GM20431 (cell line): ENCODE measurements at regions not wholly inside any gene's neighbourhood (a gene's known extent, or its start where the extent isn't known, plus 50 kb on each side); places are given as distances from the start of the nearest gene placed in this dataset.

Source experiments
- in situ Hi-C: fragments of 300-500 bp; cut with MseI, MboI; formaldehyde crosslinking; loops from one replicate; pipeline ENCODE4 v1.15.0; 2020; ENCODE audit warnings: low sequenced_read_pairs; ENCODE audit not compliant: unreplicated experiment

DNA sequence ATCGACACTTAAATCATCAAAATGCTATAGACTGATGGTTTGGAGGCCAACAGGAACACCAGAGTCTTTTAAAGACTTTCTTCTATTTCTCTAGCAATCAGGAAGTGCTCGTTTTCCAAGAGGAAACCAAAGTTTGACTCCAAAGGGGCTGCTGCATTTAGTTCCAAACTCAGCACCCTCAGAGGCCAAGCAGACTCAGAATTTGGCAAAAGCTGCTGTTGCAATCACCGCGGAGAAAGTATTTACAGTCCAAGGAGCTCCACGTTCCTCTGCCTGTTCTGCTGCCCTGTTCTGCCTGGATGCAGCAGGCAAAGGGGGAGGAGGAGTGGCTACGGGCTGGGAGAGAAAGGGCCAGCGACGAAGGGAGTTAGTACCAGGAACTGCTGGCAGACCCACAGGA lies 325.1 kb downstream of the BCL11B start:
- in situ Hi-C loops, result no loop called here

DNA sequence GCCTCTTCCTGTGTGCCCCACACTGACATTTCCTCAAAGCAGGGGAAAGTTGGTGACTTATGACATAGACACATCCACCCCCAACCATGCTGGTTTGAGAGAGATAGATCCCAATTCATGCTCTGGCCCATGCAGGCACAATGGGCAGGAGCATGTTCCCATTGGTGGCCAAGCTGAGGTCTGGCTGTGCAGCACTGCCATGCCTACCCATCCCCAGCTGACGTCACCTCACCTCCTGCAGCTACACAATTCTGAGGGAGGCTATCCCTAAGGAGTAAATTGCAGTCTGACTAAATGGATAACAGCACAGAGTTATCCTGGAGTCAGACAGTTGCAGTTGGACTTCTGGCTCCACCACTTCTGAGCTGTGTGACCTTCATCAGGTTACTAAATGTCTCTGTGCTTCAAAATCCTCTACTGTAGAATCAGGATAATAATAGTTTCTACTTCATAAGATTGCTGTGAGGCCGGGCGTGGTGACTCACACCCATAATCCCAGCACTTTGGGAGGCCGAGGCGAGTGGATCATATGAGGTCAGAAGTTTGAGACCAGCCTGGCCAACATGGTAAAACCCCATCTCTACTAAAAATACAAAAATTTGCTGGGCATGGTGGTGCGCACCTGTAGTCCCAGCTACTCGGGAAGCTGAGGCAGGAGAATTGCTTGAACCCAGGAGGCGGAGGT lies 323.9 kb downstream of the BCL11B start:
- in situ Hi-C loops, result no loop called here

DNA sequence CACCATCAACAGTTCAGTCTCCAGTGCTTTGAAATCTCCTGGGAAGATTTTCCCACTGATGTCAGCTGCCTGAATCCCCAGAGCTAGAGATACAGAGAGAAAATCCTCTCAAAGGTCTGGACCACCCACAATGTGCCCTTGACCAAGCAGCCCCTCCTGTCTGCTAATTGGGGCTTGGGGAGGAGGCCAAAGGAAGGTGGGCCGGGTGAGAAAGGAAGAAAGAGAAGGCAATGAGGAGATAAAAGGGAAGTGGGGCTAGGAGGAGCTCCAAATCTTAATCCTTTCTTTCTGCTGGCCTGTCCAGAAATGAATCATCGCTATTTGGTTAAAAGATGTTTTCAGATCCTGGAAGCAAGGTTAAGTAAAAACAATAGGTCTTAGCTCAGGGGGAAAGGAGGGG lies 322.9 kb downstream of the BCL11B start:
- in situ Hi-C loops, result no loop called here

DNA sequence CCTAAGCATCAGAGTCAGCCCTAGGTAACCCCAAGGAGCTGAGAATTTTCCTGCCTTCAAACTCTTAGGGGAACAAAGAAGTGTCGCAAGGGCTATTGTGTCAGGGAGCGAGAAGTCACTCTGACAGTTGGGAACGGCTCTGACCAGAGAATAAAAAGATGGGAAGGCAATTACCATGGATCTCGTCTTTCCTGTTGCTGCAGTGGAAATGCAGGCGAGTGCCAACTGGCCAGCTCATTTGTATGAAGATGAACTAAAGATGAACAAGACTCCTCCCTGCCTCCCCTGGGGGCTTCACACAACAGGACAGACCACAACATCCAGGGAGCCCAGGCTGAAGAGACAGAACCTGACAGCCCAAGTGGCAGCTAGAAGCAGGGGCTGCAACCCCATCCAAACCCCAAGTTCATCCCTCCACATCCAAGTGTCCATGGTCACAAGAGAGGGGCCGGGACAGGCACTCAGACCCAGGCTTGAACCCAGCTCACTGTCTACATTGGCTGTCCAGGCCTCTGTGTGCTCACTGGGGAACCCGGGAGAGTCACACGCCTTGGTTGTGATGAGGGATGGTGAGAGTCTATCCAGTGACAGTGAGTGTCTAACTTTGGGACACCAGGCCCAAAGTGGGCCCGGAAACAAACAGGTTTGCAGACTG lies 322.4 kb downstream of the BCL11B start:
- in situ Hi-C loops, result no loop called here

DNA sequence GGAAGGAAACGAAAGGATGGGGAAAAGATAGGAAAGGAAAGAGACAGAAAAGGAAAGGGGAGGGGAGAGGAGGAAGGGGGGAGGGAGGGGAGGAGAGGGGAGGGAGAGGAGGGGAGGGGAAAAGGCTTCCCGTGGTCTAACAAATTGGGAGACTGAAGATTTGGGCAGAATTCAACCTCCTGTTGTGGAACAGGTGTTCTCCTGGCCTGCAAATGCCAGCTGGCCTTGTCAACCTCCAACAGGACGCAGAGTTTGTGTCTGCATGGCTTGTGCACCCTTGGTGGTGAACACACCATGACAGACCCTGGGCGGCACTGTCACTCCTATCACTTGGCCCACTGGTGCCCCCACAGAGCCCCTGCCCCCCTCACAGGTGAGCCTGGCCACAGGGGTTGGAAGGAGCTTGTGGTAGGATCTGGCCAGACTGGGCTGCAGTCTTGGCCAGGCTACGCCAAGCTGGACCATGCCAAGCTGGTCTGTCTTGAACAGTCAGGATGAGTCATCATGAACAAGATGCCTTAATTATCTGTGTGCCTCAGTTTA lies 321.6 kb downstream of the BCL11B start:
- in situ Hi-C loops, result no loop called here

DNA sequence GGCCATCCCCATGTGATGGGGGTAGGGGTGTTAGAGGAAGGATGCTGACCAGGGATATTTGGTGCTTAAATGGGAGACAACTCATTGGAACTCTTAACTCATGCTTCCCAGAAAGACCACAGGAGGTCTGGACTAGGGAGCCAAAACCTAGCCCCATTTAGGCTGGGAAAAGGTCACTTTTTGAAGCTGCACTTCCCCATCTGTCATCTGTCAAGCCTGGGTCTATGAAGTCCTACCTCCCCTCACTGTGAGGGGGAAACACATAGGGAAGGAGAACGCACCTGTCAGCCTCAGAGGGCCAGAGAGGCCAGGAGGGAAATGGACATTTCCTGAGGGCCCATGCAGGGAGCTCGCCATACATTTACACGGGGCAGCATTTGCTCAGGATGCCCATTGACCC lies 321.0 kb downstream of the BCL11B start:
- in situ Hi-C loops, result no loop called here

DNA sequence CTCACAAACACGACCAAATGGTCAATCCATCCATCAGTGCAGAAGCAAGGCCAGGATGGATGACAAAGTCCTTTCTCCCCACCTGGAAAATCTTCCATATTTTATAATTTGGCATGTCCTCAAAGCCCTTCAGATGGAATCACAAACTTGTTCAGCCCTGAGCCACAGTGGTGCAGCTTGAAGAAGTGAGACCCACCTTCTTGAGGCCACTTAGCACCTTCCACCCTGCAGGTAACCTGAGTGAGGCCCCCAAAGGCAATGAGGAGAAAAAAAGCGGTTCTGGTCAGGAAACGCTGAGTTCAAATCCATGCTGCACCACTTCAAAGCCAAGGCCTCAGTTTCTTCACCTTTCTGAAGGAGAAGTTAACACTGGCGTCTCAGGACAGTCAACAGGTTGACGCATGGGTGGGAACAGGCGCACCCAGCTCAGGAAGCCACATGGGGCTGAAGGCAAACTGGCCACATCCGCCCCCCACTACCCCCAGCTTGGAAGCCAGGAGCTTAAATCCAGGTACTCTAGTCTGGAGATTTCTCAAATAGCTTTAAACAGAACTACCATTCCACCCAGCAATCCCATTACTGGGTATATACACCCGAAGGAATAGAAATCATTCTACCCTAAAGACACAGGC lies 320.4 kb downstream of the BCL11B start:
- in situ Hi-C loops, result no loop called here

DNA sequence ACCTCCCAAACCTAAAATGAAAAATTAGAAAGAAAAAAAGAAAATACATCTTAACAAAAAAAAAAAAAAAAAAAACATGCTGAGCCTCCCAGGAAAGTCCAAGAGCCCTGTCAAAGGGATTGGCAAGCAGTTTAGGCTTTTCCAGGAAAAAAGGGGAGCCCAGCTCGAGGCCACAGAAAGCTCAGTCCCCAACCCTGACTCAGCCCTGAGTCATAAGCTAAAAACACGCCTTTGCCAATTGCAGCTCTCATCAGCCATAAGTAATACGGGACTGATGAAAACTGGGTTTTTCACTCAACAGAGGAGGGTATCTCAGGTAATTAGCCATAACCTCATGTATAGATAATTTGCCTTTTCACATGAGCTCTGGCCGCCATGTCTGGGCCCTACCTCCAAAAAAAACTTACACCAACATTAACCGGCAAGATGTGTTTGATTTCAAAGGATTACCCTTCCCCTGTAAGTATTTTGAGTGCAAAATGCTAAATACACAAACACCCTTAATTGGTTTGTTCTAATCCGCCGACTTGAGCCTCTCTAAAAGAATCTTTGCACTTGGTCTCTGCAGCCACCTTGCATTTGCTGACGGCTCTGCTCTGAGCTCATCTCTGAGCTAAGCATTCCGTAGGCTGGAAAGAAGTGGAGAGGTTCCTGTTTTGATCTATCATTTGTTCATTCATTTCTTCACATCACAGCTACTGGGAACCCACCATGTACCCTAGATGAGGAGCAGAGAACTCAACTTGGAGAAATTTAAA lies 319.2 kb downstream of the BCL11B start:
- in situ Hi-C loops, result no loop called here

DNA sequence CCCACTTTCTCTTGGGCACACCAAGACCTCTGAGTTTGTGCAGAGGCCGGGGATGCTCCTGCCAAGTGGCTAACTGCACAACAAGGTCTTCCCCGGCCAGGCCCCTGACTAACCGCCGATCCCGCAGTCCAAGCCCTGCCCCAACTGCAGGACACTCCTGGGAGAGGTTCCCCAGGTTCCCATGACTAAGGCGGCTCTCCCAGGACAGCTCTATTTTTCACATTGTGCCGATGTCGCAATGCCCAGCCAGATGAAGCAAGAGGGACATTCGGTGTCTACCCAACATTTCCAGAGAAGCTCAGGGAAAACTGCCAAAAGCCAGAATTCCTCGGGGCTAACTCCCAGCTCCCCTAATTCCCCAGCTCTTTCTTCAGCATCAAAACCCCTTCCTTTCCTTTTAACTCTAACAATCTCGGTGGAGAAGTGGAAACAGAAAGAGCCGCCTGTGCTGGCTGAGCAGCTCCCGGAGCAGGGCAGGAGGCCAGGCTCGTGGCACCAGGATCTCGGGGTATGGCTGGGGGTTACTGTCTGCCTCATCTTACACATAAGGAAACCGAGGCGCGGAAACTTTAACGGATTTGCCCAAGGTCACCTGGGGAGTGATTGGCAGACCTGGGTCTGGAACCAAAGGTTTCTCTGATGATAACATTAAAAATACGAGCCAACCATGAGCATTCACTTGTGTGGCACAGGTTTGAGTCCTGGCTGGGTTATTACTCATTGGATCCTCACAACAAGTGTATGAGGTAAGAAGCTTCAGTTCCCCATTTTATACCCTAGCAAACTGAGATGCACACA lies 318.2 kb downstream of the BCL11B start:
- in situ Hi-C loops, result no loop called here

DNA sequence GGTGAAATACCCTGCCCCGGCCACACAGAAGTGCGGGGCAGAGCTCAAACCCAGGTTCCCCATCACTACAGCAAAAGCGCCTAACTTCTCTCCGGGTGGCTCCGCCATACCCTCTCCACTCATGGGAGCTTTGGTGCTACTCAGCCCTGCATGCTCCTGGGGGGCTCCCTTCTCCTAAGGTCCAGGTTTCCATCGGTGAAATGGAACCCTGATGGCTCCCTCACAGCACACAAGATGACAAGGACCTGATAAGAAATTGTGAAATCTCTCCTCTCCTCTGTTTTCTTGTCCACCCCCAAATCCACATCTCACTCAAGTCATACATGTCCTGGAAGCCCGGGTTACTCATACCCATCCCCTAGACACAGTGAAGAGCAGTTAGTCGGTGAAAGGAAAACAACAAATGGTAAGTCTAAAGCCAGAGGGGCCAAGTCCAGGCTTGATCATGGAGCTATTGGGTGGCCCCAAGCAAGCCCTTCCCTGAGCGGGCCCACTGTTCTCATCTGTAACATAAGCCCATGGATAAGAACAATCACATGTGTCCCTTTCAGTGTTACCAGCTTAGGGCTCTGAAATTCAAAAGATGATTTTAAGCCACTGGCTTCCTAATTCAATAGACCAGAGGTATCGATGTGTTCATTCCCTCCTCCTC lies 317.5 kb downstream of the BCL11B start:
- in situ Hi-C loops, result no loop called here

DNA sequence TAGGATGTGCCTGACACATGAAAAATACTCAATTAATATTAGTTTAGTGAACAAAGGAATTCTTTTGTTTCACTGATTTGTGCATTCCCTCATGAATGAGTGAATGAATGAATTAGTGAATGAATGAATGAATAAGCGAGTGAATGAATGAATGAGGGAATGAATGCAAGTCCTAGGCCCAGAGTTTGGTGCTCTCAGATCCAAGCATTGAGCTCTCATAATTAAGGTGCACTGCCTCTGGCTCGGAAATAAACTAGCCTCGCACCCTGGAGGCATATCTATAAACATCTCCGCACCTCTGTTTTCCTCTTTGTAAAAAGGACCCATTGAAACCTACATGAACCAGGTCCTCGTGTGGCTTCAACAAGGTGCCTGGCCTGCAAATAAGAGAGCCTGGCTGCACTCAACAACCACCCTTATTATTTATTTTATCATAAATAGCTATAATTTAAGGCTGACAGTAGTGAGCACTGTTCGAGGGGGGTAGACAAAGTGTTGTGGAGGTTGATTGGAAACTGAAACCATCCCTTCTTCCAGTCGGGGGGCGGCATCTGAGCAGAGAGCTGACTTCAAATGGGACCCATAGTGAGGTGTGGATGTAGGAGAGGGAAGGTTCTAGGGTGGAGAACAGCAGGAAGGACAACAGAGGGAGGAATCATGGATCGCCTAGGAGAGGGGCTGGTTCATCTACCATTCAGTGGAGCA lies 316.8 kb downstream of the BCL11B start:
- in situ Hi-C loops, result no loop called here

DNA sequence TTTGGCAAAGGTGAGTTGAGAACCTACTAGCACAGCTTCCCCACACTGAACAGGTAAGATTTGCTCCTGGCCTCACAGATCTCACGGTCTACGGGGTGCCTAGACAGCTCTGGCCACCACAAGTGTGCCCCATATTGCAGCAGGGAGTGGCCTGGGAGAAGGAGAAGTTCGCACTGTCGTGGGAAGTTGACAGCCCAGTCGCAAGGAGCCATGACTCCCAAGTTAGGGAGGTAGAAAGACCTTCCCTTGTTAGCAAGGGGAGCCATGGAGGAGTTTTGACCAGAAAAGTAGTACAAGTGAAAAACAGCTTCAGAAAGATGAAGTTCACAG lies 316.3 kb downstream of the BCL11B start:
- in situ Hi-C loops, result no loop called here

DNA sequence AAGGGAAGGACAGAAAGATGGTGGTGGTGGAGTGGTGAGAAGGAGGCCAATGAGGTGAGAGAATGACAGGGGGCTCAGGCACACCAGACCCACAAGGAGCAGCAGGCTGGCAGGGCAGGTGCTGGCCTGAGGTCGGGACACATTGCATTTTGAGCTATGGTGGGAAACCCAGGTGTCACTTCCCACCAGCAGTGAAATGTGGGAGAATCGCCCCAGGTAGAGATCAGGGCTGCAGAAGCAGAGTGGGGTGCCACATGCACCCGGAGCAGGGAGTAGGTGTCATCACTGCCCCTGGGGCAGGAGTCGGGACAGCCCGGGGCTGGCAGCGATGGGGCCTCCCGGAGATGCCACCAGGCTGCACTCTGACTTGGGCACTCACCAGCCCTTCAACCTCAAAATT lies 315.8 kb downstream of the BCL11B start:
- in situ Hi-C loops, result no loop called here

DNA sequence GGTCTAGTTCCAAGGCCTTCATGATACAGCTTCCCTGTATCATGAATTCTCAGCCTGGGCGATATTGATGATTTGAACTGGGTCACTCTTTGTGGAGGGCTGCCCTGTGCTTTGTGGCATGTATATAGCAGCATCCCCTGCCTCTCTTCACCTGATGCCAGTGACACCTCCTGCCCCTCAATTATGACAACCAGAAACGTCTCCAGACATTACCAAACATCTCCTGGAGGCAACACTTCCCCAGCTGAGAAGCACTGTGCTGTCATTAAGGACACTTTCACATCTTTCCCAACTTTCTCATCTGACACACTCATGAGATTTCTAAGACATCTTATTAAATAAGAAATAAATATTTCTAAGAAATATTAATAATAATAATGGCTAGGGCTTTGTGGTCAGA lies 315.3 kb downstream of the BCL11B start:
- in situ Hi-C loops, result no loop called here

DNA sequence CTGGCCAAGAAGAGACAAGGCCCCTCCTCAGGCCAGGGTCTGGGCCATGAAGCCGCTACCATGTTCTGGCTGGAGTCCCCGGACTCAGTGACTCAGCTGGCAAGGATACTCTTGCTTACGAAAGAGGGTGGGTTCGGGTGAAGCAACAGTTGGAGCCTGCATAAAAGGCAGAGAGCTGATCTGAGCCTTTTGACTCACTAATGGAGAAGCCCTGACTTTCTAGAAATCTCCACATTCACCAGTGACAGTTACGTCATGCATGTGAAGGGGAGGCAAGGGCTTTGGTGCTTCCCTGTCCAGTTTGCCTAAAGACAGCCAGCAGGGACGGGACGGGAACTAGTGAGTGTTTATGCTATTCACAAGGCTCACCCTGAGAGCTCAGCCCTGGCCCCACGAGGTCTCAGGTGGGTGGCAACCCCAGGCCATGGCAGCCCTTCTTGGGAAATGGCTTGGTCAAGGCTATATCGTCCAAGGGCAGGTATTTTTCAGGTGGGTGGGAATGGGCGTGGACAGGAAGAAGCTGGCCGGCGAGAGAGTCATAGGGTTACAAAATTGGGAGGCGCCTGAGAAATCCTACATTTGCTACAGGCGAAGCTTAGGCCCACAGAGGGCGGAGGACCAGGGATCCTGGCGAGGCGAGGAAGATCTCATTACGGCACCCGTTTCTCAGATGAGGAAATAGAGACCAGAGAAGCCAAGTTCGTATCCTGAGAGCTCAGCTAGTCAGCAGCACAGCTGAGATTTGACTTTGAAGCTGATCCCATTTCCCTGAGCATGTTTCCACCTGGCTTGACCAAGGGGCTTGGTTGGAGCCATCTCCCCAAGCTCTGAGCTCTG lies 314.6 kb downstream of the BCL11B start:
- in situ Hi-C loops, result no loop called here

DNA sequence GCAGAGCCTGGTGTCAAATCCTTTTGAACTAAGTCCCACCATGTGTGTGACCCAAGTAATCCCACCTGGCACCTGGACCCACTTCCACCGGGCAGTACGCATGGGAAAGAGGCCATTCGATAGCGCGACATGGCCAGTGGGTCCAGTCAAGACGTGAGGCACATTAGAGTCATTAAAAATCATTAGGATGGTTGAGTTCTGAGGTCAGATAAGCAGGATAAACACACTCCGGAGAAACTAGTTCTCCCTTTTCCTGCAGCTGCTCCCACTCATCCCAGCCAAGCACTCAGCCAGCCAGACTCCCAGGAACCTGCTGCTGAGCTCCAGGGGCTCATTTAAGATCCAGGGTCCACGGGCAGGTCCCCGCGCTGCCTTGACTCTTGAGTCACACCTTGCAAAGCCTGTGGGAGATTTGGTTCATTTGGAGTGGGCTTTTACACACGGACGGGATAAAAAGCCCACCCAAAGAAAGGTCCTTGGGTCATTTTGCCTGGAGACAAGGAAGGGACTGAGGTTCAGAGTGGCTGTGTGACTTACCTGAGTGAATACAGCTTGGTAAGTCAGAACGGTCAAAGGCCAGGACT lies 313.9 kb downstream of the BCL11B start:
- in situ Hi-C loops, result no loop called here

DNA sequence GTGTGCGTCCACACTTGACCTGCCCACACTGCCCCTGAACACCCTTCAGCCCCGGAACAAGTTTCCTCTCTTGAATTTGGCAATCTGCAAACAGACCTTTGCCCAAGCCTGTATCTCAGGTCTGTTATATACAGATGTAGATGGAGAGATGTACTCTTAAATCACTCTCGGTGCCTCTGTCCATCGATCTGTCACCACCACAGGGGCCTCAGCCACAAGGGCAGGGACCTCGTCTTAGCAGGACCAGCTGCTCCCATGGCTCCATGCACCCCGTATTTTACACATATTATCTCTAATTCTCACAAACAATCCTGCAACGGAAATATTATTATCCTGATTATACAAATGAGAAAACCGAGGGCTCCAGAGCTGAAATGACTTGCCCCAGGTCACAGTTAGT lies 313.4 kb downstream of the BCL11B start:
- in situ Hi-C loops, result no loop called here

DNA sequence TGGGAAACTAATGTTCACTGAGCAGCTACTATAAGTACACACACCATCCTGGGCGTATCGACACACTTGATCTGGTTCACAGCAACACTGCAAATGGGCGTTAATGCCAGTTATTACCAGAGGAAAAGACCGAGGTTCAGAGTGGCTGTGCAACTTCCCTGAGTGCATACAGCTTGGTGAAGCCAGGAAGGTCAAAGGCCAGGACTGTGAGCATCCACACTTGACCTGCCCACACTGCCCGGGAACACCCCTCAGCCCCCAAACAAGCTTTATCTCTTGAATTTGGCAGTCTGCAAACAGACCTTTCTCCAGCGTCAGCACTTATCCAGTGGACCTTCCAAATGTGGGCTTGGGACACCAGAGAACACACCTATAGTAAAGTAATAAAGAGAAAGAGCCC lies 312.6 kb downstream of the BCL11B start:
- in situ Hi-C loops, result no loop called here
